H1 (cell line): ENCODE measurements at regions not wholly inside any gene's neighbourhood (a gene's known extent, or its start where the extent isn't known, plus 50 kb on each side); places are given as distances from the start of the nearest gene placed in this dataset.

Source experiments
- CTCF ChIA-PET: fragments of 300-600 bp; sonication (Branson Sonifier 250); formaldehyde crosslinking; loops from one replicate; lab custom pipeline; 2021; ENCODE audit not compliant: partially characterized antibody; lab: Charles Lee
- POLR2A ChIA-PET: fragments of 300-600 bp; sonication (Branson Sonifier 250); formaldehyde crosslinking; loops from one replicate; lab custom pipeline; 2021; ENCODE audit warnings: inconsistent platforms; ENCODE audit not compliant: partially characterized antibody; lab: Charles Lee
- DNase-seq, 2 experiments: peaks; one replicate each; pipeline versions ENCODE4 v3.0.0 to v3.0.0-alpha.2; 2010 to 2022; ENCODE audit warnings: low spot score in 2 of 2, low read depth in 1 of 2, mixed read lengths in 1 of 2
- FAIRE-seq: peaks from 2 replicates; lab custom pipeline; 2011; peaks lifted over from hg19 to GRCh38; lab: Jason Lieb, UNC
- H2AFZ ChIP-seq: 2 replicates; pipeline ENCODE4 v1.8.1; 2012; ENCODE audit warnings: low read length, inconsistent platforms
- H2AK5ac ChIP-seq: 2 replicates; pipeline ENCODE4 v1.6.1; 2013; ENCODE audit warnings: low read depth, low read length
- H2BK120ac ChIP-seq: replicated peaks from 2 replicates; pipeline ENCODE3; 2013; ENCODE audit warnings: low read depth, low read length, inconsistent platforms
- H2BK12ac ChIP-seq: 2 replicates; pipeline ENCODE4 v1.6.1; 2013; ENCODE audit warnings: low read depth, low read length
- H2BK15ac ChIP-seq: 2 replicates; pipeline ENCODE4 v1.6.1; 2013; ENCODE audit warnings: low read length
- H2BK20ac ChIP-seq: 2 replicates; pipeline ENCODE4 v1.6.1; 2013; ENCODE audit warnings: low read length
- H2BK5ac ChIP-seq: 2 replicates; pipeline ENCODE4 v1.6.1; 2013; ENCODE audit warnings: low read depth, low read length
- H3K14ac ChIP-seq: 2 replicates; pipeline ENCODE4 v1.6.1; 2013; ENCODE audit warnings: inconsistent platforms; ENCODE audit not compliant: insufficient read length
- H3K18ac ChIP-seq: 2 replicates; pipeline ENCODE4 v1.6.1; 2013; ENCODE audit warnings: low read length; ENCODE audit errors: extremely low read depth
- H3K23ac ChIP-seq: 2 replicates; pipeline ENCODE4 v1.6.1; 2013; ENCODE audit warnings: inconsistent platforms; ENCODE audit not compliant: insufficient read length
- H3K23me2 ChIP-seq: 2 replicates; pipeline ENCODE4 v1.6.1; 2013; ENCODE audit warnings: low read depth, low read length
- H3K27ac ChIP-seq: 2 replicates; pipeline ENCODE4 v1.6.1; 2011; ENCODE audit warnings: low read depth, low read length, inconsistent platforms
- H3K27me3 ChIP-seq, 4 experiments: replicated peaks in 1 of 4; 1 replicate in 1 of 4; 2 replicates in 3 of 4; pipeline versions ENCODE4 v1.6.1 to v1.8.1; 2011 to 2013; ENCODE audit warnings: low read length in 3 of 4, mild to moderate bottlenecking in 3 of 4, inconsistent platforms in 2 of 4, mixed read lengths in 2 of 4, moderate library complexity in 1 of 4; ENCODE audit not compliant: control insufficient read depth in 3 of 4, insufficient read depth in 3 of 4; ENCODE audit errors: extremely low read depth in 1 of 4
- H3K36me3 ChIP-seq, 4 experiments: 2 replicates each; pipeline versions ENCODE4 v1.6.1 to v1.8.1; 2011 to 2013; ENCODE audit warnings: mild to moderate bottlenecking in 4 of 4, low read length in 3 of 4, moderate library complexity in 2 of 4, control low read depth in 1 of 4, inconsistent platforms in 1 of 4; ENCODE audit not compliant: insufficient read depth in 4 of 4, control insufficient read depth in 2 of 4
- H3K4ac ChIP-seq: replicated peaks from 2 replicates; pipeline ENCODE3; 2013; ENCODE audit warnings: low read length, low read depth, mixed read lengths, inconsistent platforms; ENCODE audit not compliant: insufficient read length
- H3K4me1 ChIP-seq, 4 experiments: replicated peaks in 1 of 4; 1 replicate in 1 of 4; 2 replicates in 3 of 4; pipeline versions ENCODE4 v1.6.1 to v1.8.1; 2011 to 2013; ENCODE audit warnings: low read length in 3 of 4, inconsistent platforms in 2 of 4, mixed read lengths in 1 of 4; ENCODE audit not compliant: insufficient read depth in 4 of 4, control insufficient read depth in 3 of 4
- H3K4me2 ChIP-seq, 2 experiments: 2 replicates each; pipeline versions ENCODE4 v1.6.1 to v1.8.1; 2011 to 2013; ENCODE audit warnings: low read depth in 2 of 2, low read length in 2 of 2, control low read depth in 1 of 2, inconsistent platforms in 1 of 2, mild to moderate bottlenecking in 1 of 2; ENCODE audit not compliant: insufficient read depth in 1 of 2
- H3K4me3 ChIP-seq, 4 experiments: fragments of 200-600, 300-600 bp in 1 of 4; sonication (generic), shearing (Covaris generic), sonication (Bioruptor Twin) in 1 of 4; 2 replicates each; pipeline versions ENCODE4 v1.5.1 to v1.8.1; 2011 to 2016; ENCODE audit warnings: low read length in 4 of 4, low read depth in 3 of 4, control low read depth in 2 of 4, inconsistent platforms in 2 of 4, mild to moderate bottlenecking in 2 of 4, mixed read lengths in 1 of 4, moderate library complexity in 1 of 4; ENCODE audit not compliant: insufficient read depth in 2 of 4; ENCODE audit errors: extremely low read depth in 1 of 4
- H3K56ac ChIP-seq: replicated peaks from 2 replicates; pipeline ENCODE3; 2013; ENCODE audit warnings: low read depth, mild to moderate bottlenecking, mixed read lengths, low read length, inconsistent platforms; ENCODE audit not compliant: insufficient read length
- H3K79me1 ChIP-seq: 2 replicates; pipeline ENCODE4 v1.6.1; 2013; ENCODE audit warnings: low read depth, low read length, control low read depth
- H3K79me2 ChIP-seq, 2 experiments: 2 replicates each; pipeline versions ENCODE4 v1.6.1 to v1.8.1; 2012 to 2013; ENCODE audit warnings: low read length in 2 of 2, mild to moderate bottlenecking in 2 of 2, inconsistent platforms in 1 of 2; ENCODE audit not compliant: insufficient read depth in 2 of 2, control insufficient read depth in 1 of 2
- H3K9ac ChIP-seq, 4 experiments: replicated peaks in 1 of 4; 1 replicate in 1 of 4; 2 replicates in 3 of 4; pipeline versions ENCODE4 v1.6.1 to v1.8.1; 2011 to 2013; ENCODE audit warnings: low read depth in 3 of 4, low read length in 3 of 4, control low read depth in 2 of 4, mild to moderate bottlenecking in 2 of 4, moderate library complexity in 2 of 4, inconsistent platforms in 1 of 4; ENCODE audit errors: extremely low read depth in 1 of 4
- H3K9me3 ChIP-seq, 2 experiments: 2 replicates each; pipeline versions ENCODE4 v1.6.1 to v1.8.1; 2012 to 2013; ENCODE audit warnings: mild to moderate bottlenecking in 2 of 2, moderate library complexity in 2 of 2, control low read depth in 1 of 2, inconsistent platforms in 1 of 2, low read depth in 1 of 2, low read length in 1 of 2, mixed read lengths in 1 of 2; ENCODE audit not compliant: insufficient read depth in 2 of 2
- H4K20me1 ChIP-seq, 2 experiments: replicated peaks in 1 of 2; 2 replicates each; pipeline versions ENCODE3 to v1.8.1; 2011 to 2013; ENCODE audit warnings: inconsistent platforms in 2 of 2, low read length in 2 of 2, mild to moderate bottlenecking in 1 of 2; ENCODE audit not compliant: insufficient read depth in 2 of 2, control insufficient read depth in 1 of 2
- H4K5ac ChIP-seq: 2 replicates; pipeline ENCODE4 v1.6.1; 2013; ENCODE audit warnings: low read length, low read depth, mixed read lengths, inconsistent platforms; ENCODE audit not compliant: insufficient read length
- H4K8ac ChIP-seq: 2 replicates; pipeline ENCODE4 v1.8.0; 2013; ENCODE audit warnings: mild to moderate bottlenecking, moderate library complexity, low read length, inconsistent platforms; ENCODE audit not compliant: insufficient read depth; ENCODE audit errors: extremely low read depth
- H4K91ac ChIP-seq: replicated peaks from 2 replicates; pipeline ENCODE3; 2013; ENCODE audit warnings: low read length, mixed read lengths, inconsistent platforms; ENCODE audit not compliant: insufficient read length
- BACH1 ChIP-seq: IDR thresholded peaks from 2 replicates; pipeline ENCODE4 v1.6.1; 2012; ENCODE audit warnings: low read length, improper control_type of control experiment
- CBX5 ChIP-seq: fragments of 300-800, 300-1000 bp; sonication (generic); IDR thresholded peaks from 2 replicates; pipeline ENCODE4 v1.7.1; 2016; ENCODE audit warnings: antibody characterized with exemption, low read length, low read depth
- CEBPB ChIP-seq: IDR thresholded peaks from 2 replicates; pipeline ENCODE4 v1.6.1; 2012; ENCODE audit warnings: low read depth, low read length
- CHD2 ChIP-seq: IDR thresholded peaks from 2 replicates; pipeline ENCODE4 v1.6.1; 2012; ENCODE audit warnings: low read length, improper control_type of control experiment
- MAFK ChIP-seq: IDR thresholded peaks from 2 replicates; pipeline ENCODE4 v1.6.1; 2012; ENCODE audit warnings: low read depth, mild to moderate bottlenecking, improper control_type of control experiment, low read length
- RNF2 ChIP-seq: fragments of 200-900, 300-1000 bp; sonication (generic); IDR thresholded peaks from 2 replicates; pipeline ENCODE4 v1.7.1; 2016; ENCODE audit warnings: borderline replicate concordance, low read depth, mild to moderate bottlenecking, antibody characterized with exemption, low read length; ENCODE audit not compliant: poor library complexity, severe bottlenecking; ENCODE audit errors: missing control alignments
- SP2 ChIP-seq: IDR thresholded peaks from 2 replicates; pipeline ENCODE4 v1.6.1; 2012; ENCODE audit warnings: mild to moderate bottlenecking, low read length, inconsistent platforms
- WGBS, 2 experiments: shearing (Covaris generic) in 1 of 2; methylation state at CpG; one replicate each; pipeline versions ENCODE4 v1.1.6 to v1.1.7; 2013 to 2015; ENCODE audit warnings: low lambda C conversion rate in 2 of 2, mixed read lengths in 2 of 2, inconsistent platforms in 1 of 2, low coverage in 1 of 2, missing lambda C conversion rate in 1 of 2; ENCODE audit not compliant: insufficient replicate concordance in 2 of 2, insufficient coverage in 1 of 2, insufficient read length in 1 of 2; ENCODE audit errors: extremely low coverage in 1 of 2, missing lambda C conversion rate in 1 of 2; 5-methylcytosine and 5-hydroxymethylcytosine counted together
- TF ChIP-seq, protein P1 (sequence below): IDR thresholded peaks from 2 replicates; pipeline ENCODE4 v1.6.1; 2012; ENCODE audit warnings: low read length, inconsistent platforms
- TF ChIP-seq, protein P2 (sequence below): IDR thresholded peaks from 2 replicates; pipeline ENCODE4 v1.6.1; 2012; ENCODE audit warnings: inconsistent platforms

DNA sequence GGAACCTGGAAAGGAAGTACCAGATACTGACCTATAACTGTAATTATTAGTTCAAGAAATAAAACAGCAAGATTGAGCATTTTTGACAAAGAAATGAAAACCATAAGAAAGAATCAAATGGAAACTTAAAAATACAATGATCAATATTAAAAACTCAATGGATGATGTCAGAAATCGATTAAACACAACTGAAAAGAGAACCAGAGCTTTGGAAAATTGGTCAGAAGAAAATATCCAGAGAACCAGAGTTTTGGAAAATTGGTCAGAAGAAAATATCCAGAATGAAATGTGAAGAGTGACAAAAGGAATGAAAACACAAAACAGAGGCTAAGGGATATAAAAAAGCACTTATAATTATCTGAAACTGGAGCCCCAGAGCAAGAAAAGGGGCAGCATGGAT lies 438.6 kb downstream of the AJAP1 start:
- no peak overlapping the region for H3K4me3 ChIP-seq
- no peaks in the 10 kb centered on the region for H3K4me1 ChIP-seq
- no peak overlapping the region for H3K27ac ChIP-seq
- no peak overlapping the region for H2BK15ac ChIP-seq
- no peak for FAIRE-seq
- no peak overlapping the region for H3K23ac ChIP-seq
- H3K4ac ChIP-seq: no peak overlapping the region
- no peaks in the 10 kb centered on the region; a peak in 2 of 8 replicates for H3K36me3 ChIP-seq
- H2AK5ac ChIP-seq: no peak overlapping the region
- no peak overlapping the region for H3K56ac ChIP-seq
- ChIA-PET CTCF (no interaction called here), POLR2A (no interaction called here)
- no peak for DNase-seq
- H3K9me3 ChIP-seq: peaks cover 15 to 23% of the 10 kb centered on the region in 2 experiments; a peak in 3 of 4 replicates
- no peak overlapping the region for H4K8ac ChIP-seq
- H2BK20ac ChIP-seq: no peak overlapping the region
- no peak overlapping the region for H3K4me2 ChIP-seq
- no peak overlapping the region for H2BK12ac ChIP-seq
- H2AFZ ChIP-seq: no peak overlapping the region
- H2BK5ac ChIP-seq: no peak overlapping the region
- no peaks in the 10 kb centered on the region for H4K20me1 ChIP-seq
- no peaks in the 10 kb centered on the region for H3K27me3 ChIP-seq
- no peak overlapping the region for H3K14ac ChIP-seq
- H3K9ac ChIP-seq: no peak overlapping the region
- H3K79me1 ChIP-seq: no peaks in the 10 kb centered on the region
- 92% methylated on average over 1 of the region's 1 CpG; no CpG with 5 or more reads in 1 of the 2 experiments for WGBS, 2 experiments
- no peak overlapping the region for H3K18ac ChIP-seq
- no peaks in the 10 kb centered on the region for H3K79me2 ChIP-seq
- no peaks in the 10 kb centered on the region for H3K23me2 ChIP-seq
- no peak overlapping the region for H2BK120ac ChIP-seq
- no peak overlapping the region for H4K5ac ChIP-seq
- H4K91ac ChIP-seq: no peak overlapping the region
- TF ChIP-seq, protein P1, sequence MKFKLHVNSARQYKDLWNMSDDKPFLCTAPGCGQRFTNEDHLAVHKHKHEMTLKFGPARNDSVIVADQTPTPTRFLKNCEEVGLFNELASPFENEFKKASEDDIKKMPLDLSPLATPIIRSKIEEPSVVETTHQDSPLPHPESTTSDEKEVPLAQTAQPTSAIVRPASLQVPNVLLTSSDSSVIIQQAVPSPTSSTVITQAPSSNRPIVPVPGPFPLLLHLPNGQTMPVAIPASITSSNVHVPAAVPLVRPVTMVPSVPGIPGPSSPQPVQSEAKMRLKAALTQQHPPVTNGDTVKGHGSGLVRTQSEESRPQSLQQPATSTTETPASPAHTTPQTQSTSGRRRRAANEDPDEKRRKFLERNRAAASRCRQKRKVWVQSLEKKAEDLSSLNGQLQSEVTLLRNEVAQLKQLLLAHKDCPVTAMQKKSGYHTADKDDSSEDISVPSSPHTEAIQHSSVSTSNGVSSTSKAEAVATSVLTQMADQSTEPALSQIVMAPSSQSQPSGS: no peak
- TF ChIP-seq SP2 (no peak), RNF2 (no peak), MAFK (no peak), CBX5 (no peak), BACH1 (no peak), CEBPB (no peak), CHD2 (no peak)
- TF ChIP-seq, protein P2, sequence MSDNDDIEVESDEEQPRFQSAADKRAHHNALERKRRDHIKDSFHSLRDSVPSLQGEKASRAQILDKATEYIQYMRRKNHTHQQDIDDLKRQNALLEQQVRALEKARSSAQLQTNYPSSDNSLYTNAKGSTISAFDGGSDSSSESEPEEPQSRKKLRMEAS: no peak
